Activated naive CD8-positive, alpha-beta T cell treated with anti-CD3 and anti-CD28 coated beads, Interleukin-2, amount 50 U/mL, for 24 hours (primary cell): ENCODE measurements at regions not wholly inside any gene's neighbourhood (a gene's known extent, or its start where the extent isn't known, plus 50 kb on each side); places are given as distances from the start of the nearest gene placed in this dataset.
"Not testable (repeated sequence)": the region's sequence is repeated elsewhere in the genome, so short reads cannot be mapped to it uniquely, and the experiment has no call there.

Experiments used
- ATAC-seq: fragments of 150-1000 bp; cut with Tn5 transposase; one replicate; pipeline ENCODE4 v1.10.0; 2021
- DNase-seq: peaks from one replicate; pipeline ENCODE4 v3.0.0; 2021
- H3K27ac Mint-ChIP-seq: one replicate; pipeline ENCODE4 v1.8.0; 2021; ENCODE audit warnings: mild to moderate bottlenecking, mixed read lengths
- H3K27me3 Mint-ChIP-seq: one replicate; pipeline ENCODE4 v1.8.0; 2021; ENCODE audit warnings: mixed read lengths
- H3K36me3 Mint-ChIP-seq: one replicate; pipeline ENCODE4 v1.8.0; 2021; ENCODE audit warnings: low read depth, mixed read lengths
- H3K4me1 Mint-ChIP-seq: one replicate; pipeline ENCODE4 v1.8.0; 2021; ENCODE audit warnings: mixed read lengths
- H3K4me3 Mint-ChIP-seq: one replicate; pipeline ENCODE4 v1.8.0; 2021; ENCODE audit warnings: mild to moderate bottlenecking, moderate library complexity, mixed read lengths
- H3K9me3 Mint-ChIP-seq: one replicate; pipeline ENCODE4 v1.8.0; 2021; ENCODE audit warnings: mixed read lengths

GRCh38 chr7:156534925-156535324 lies 105.6 kb upstream of the RNF32 start:
- Mint-ChIP-seq H3K27me3 (no peaks in the 10 kb centered on the region), H3K9me3 (no peaks in the 10 kb centered on the region), H3K4me3 (no peak overlapping the region), H3K27ac (no peak overlapping the region), H3K36me3 (no peaks in the 10 kb centered on the region), H3K4me1 (no peaks in the 10 kb centered on the region)
- no peak for ATAC-seq
- no peak for DNase-seq

GRCh38 chr7:156533964-156534363 lies 106.6 kb upstream of the RNF32 start:
- no peaks in the 10 kb centered on the region for H3K27me3 Mint-ChIP-seq
- ATAC-seq (no peak), DNase-seq (no peak)
- H3K4me1 Mint-ChIP-seq, result no peaks in the 10 kb centered on the region
- H3K4me3 Mint-ChIP-seq, result no peak overlapping the region
- no peak overlapping the region for H3K27ac Mint-ChIP-seq
- H3K9me3 Mint-ChIP-seq, result no peaks in the 10 kb centered on the region
- no peaks in the 10 kb centered on the region for H3K36me3 Mint-ChIP-seq

- Mint-ChIP-seq H3K4me1 (no peaks in the 10 kb centered on the region), H3K27ac (no peak overlapping the region), H3K27me3 (no peaks in the 10 kb centered on the region), H3K36me3 (no peaks in the 10 kb centered on the region), H3K4me3 (no peak overlapping the region), H3K9me3 (no peaks in the 10 kb centered on the region)
- ATAC-seq (no peak), DNase-seq (no peak)
Measured at GRCh38 chr7:156533420-156533819, 107.2 kb upstream of the RNF32 start.

GRCh38 chr7:156532016-156532602 lies 108.5 kb upstream of the RNF32 start:
- H3K27me3 Mint-ChIP-seq, result no peaks in the 10 kb centered on the region
- H3K9me3 Mint-ChIP-seq, result no peaks in the 10 kb centered on the region
- H3K4me3 Mint-ChIP-seq, result no peak overlapping the region
- DNase-seq, result no peak
- no peak for ATAC-seq
- no peaks in the 10 kb centered on the region for H3K36me3 Mint-ChIP-seq
- no peaks in the 10 kb centered on the region for H3K4me1 Mint-ChIP-seq
- H3K27ac Mint-ChIP-seq, result no peak overlapping the region

- Mint-ChIP-seq H3K27me3 (no peaks in the 10 kb centered on the region), H3K36me3 (no peaks in the 10 kb centered on the region), H3K9me3 (no peaks in the 10 kb centered on the region), H3K27ac (no peak overlapping the region), H3K4me3 (no peak overlapping the region), H3K4me1 (no peaks in the 10 kb centered on the region)
- DNase-seq (no peak), ATAC-seq (no peak)
Measured at GRCh38 chr7:156529956-156530355, 110.6 kb upstream of the RNF32 start.

GRCh38 chr7:156527458-156527890 lies 113.1 kb upstream of the RNF32 start:
- Mint-ChIP-seq H3K4me3 (no peak overlapping the region), H3K9me3 (no peaks in the 10 kb centered on the region), H3K27me3 (no peaks in the 10 kb centered on the region), H3K4me1 (no peaks in the 10 kb centered on the region), H3K36me3 (no peaks in the 10 kb centered on the region), H3K27ac (no peak overlapping the region)
- no peak for DNase-seq
- ATAC-seq, result no peak

- no peaks in the 10 kb centered on the region for H3K9me3 Mint-ChIP-seq
- H3K4me3 Mint-ChIP-seq, result no peak overlapping the region
- no peaks in the 10 kb centered on the region for H3K36me3 Mint-ChIP-seq
- no peaks in the 10 kb centered on the region for H3K4me1 Mint-ChIP-seq
- ATAC-seq (no peak), DNase-seq (no peak)
- H3K27ac Mint-ChIP-seq, result no peak overlapping the region
- H3K27me3 Mint-ChIP-seq, result no peaks in the 10 kb centered on the region
Measured at GRCh38 chr7:156524818-156525597, 115.6 kb upstream of the RNF32 start.

GRCh38 chr7:156523447-156524048 lies 117.0 kb upstream of the RNF32 start:
- ATAC-seq, result no peak
- H3K27me3 Mint-ChIP-seq, result no peaks in the 10 kb centered on the region
- no peak overlapping the region for H3K4me3 Mint-ChIP-seq
- H3K4me1 Mint-ChIP-seq, result no peaks in the 10 kb centered on the region
- no peak overlapping the region for H3K27ac Mint-ChIP-seq
- no peak for DNase-seq
- no peaks in the 10 kb centered on the region for H3K36me3 Mint-ChIP-seq
- H3K9me3 Mint-ChIP-seq, result no peaks in the 10 kb centered on the region

GRCh38 chr7:156522801-156523200 lies 117.8 kb upstream of the RNF32 start:
- no peak overlapping the region for H3K4me3 Mint-ChIP-seq
- no peaks in the 10 kb centered on the region for H3K36me3 Mint-ChIP-seq
- DNase-seq (no peak), ATAC-seq (no peak)
- no peaks in the 10 kb centered on the region for H3K27me3 Mint-ChIP-seq
- no peaks in the 10 kb centered on the region for H3K9me3 Mint-ChIP-seq
- H3K4me1 Mint-ChIP-seq, result no peaks in the 10 kb centered on the region
- H3K27ac Mint-ChIP-seq, result no peak overlapping the region

- no peak for DNase-seq
- peaks cover 10% of the 10 kb centered on the region for H3K27me3 Mint-ChIP-seq
- H3K4me3 Mint-ChIP-seq, result no peak overlapping the region
Measured at GRCh38 chr7:156519070-156519469, 121.5 kb upstream of the RNF32 start.

GRCh38 chr7:156518466-156518865 lies 122.1 kb upstream of the RNF32 start:
- Mint-ChIP-seq H3K4me3 (no peak overlapping the region), H3K27ac (no peak overlapping the region), H3K36me3 (no peaks in the 10 kb centered on the region), H3K27me3 (peaks cover 14% of the 10 kb centered on the region), H3K4me1 (no peaks in the 10 kb centered on the region), H3K9me3 (peaks cover 4% of the 10 kb centered on the region)
- no peak for DNase-seq
- no peak for ATAC-seq

More at GRCh38 chr7:156519070-156519469, 121.5 kb upstream of the RNF32 start:
- H3K9me3 Mint-ChIP-seq, result no peaks in the 10 kb centered on the region
- no peaks in the 10 kb centered on the region for H3K36me3 Mint-ChIP-seq
- H3K4me1 Mint-ChIP-seq, result no peaks in the 10 kb centered on the region
- no peak overlapping the region for H3K27ac Mint-ChIP-seq
- ATAC-seq, result no peak

- H3K9me3 Mint-ChIP-seq, H3K4me1 Mint-ChIP-seq, H3K36me3 Mint-ChIP-seq, H3K27ac Mint-ChIP-seq, H3K4me3 Mint-ChIP-seq, ATAC-seq, DNase-seq: not testable (repeated sequence)
- peaks cover 14% of the 10 kb centered on the region for H3K27me3 Mint-ChIP-seq
Measured at GRCh38 chr7:156517858-156518257, 122.7 kb upstream of the RNF32 start.

GRCh38 chr7:156516791-156517378 lies 123.7 kb upstream of the RNF32 start:
- Mint-ChIP-seq H3K36me3 (no peaks in the 10 kb centered on the region), H3K4me1 (no peaks in the 10 kb centered on the region), H3K9me3 (peaks cover 12% of the 10 kb centered on the region), H3K27ac (no peak overlapping the region), H3K4me3 (no peak overlapping the region), H3K27me3 (peaks cover 14% of the 10 kb centered on the region)
- ATAC-seq (no peak), DNase-seq (no peak)

GRCh38 chr7:156515911-156516790 lies 124.4 kb upstream of the RNF32 start:
- peaks cover 14% of the 10 kb centered on the region for H3K27me3 Mint-ChIP-seq
- H3K36me3 Mint-ChIP-seq, result no peaks in the 10 kb centered on the region
- H3K9me3 Mint-ChIP-seq, result peaks cover 17% of the 10 kb centered on the region
- no peak overlapping the region for H3K27ac Mint-ChIP-seq
- no peak overlapping the region for H3K4me3 Mint-ChIP-seq
- no peaks in the 10 kb centered on the region for H3K4me1 Mint-ChIP-seq
- DNase-seq (no peak), ATAC-seq (no peak)
